Renal cortex interstitium (tissue), 11 donors: ENCODE measurements at regions not wholly inside any gene's neighbourhood (a gene's known extent, or its start where the extent isn't known, plus 50 kb on each side); places are given as distances from the start of the nearest gene placed in this dataset.
"Not testable (repeated sequence)": the region's sequence is repeated elsewhere in the genome, so short reads cannot be mapped to it uniquely, and the experiment has no call there.

Source experiments
- DNase-seq, 11 donors: peaks; one replicate each; pipeline ENCODE4 v3.0.0-alpha.2; 2013; ENCODE audit warnings: low read depth in 9 of 11, low spot score in 4 of 11; ENCODE audit errors: extremely low read depth in 1 of 11

DNA sequence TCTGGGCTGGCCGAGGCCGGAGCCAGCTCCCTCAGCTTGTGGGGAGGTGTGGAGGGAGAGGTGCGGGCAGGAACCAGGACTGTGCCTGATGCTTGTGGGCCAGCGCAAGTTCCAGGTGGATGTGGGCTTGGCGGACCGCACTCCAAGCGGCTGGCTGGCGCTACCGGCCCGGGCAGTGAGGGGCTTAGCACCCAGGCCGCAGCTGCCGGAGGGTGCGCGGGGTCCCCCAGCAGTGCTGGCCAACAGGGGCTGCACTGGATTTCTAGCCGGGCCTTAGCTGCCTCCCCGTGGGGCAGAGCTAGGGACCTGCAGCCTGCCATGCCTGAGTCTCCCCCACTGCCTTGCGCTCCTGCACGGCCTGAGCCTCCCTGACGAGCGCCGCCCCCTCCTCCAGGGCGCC lies 242.8 kb downstream of the CCSER2 start:
- DNase-seq, result no peak

GRCh38 chr10:84574102-84574501 lies 245.7 kb downstream of the CCSER2 start:
- DNase-seq, result no peak

DNA sequence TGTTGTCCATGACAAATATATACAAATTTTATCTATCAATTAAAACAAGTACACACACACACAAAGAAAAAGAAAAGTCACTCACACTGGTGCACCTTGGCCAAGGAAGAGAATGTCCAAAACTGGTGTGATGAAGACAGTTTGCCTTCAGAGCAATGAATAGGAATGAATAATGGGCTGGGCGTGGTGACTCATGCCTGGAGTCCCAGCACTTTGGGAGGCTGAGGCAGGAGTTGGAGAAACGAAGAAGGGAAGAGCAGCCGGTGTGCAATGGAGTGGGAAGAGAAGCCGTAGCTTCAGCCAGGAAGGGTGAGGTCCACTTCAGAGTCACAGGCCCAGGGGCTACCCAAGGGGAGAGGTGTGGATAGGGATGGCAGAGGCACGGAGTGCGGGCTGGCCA lies 253.6 kb downstream of the CCSER2 start:
- no peak for DNase-seq

GRCh38 chr10:84583501-84583900 lies 255.1 kb downstream of the CCSER2 start:
- no peak for DNase-seq

DNA sequence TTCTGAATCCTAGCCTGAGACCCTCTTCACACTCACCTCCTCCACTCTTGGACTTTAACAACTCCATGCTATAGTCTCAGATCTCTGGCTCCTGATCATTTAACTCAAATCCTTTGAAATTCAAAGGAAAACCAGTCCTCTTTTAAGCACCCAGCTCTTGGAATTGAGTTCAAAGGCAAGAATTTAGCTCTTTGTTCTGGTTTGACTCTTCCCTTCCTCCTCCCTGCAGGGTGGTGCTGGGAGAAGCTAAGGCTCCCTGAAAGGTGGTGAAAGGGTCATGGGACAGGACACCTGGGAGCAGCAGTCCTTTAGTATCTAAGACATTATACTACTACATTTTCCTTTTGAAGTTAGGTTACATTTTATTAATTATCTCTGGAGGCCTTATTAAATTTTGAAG lies 259.4 kb downstream of the CCSER2 start:
- no peak for DNase-seq

- no peak for DNase-seq
Measured at GRCh38 chr10:84588426-84588825, 260.0 kb downstream of the CCSER2 start.

DNA sequence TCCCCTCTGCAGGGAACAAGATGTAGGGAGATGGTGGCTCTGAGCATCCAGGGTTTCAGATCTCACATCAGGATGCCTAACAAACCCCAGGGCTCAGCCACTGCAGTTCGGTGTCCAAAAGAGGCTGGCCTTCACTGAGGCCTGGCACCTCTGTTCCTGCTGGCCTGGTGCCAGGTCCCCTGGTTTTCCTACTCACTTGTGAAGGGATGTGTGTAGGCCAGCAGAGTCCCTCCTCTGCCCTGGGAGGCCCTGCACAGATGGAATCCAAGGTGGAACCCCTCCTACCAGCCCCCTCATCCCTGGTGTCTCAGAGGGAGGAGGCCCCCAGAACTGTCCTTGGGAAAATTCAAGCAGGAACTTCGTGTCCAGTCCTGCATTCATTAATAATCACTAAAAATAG lies 260.6 kb downstream of the CCSER2 start:
- DNase-seq, result no peak

GRCh38 chr10:84589526-84590205 lies 261.3 kb downstream of the CCSER2 start:
- no peak for DNase-seq

DNA sequence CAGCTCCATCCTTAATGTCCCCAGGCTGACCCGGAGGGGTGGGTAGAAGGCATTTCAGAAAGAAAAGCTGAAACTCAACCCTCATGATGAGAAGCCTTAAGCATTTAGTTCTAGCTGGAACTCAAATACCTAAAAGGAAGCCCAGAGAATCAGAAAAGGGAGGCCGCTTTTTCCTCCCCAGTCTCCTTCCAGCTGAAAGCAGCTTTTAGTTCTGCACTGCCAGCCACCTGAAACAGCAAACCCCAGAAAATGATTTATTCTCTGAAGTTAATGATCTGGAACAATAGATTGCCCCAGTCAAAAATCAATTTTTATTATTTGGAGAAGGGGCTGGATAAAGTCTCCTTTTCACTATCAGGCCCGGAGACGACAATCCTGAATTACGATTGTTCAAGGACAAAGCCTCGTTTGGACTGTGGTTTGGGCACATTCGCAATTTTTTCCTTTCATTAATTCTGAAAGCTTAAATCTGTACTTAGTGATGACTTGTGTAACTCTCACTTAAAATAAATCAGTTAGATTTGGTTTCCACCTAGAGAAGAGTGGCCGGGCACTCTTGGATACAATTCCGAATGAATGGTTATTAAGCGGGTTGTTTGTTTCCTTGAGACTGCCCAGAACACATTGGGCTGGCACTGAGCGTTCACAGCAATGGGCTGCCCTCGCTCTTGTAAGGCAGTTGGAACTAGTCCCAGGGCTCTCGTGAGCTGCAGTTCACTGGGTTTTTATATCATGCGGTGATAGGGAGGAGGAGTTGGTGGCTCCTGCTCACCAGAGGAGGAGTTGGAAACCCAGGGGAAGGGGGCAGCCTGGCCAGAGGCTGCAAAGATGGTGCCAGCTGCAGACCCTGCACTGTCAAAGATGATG lies 262.2 kb downstream of the CCSER2 start:
- peak in 2 of 11 donors; percentile 26 to 35 for DNase-seq

- DNase-seq, result no peak
Measured at GRCh38 chr10:84593506-84593905, 265.1 kb downstream of the CCSER2 start.

- DNase-seq, result no peak
Measured at GRCh38 chr10:84596585-84596984, 268.2 kb downstream of the CCSER2 start.

- no peak for DNase-seq
Measured at GRCh38 chr10:84599254-84599653, 270.9 kb downstream of the CCSER2 start.

GRCh38 chr10:84600947-84601346 lies 272.6 kb downstream of the CCSER2 start:
- no peak for DNase-seq

- DNase-seq, result not testable (repeated sequence)
Measured at GRCh38 chr10:84602543-84602942, 274.2 kb downstream of the CCSER2 start.

DNA sequence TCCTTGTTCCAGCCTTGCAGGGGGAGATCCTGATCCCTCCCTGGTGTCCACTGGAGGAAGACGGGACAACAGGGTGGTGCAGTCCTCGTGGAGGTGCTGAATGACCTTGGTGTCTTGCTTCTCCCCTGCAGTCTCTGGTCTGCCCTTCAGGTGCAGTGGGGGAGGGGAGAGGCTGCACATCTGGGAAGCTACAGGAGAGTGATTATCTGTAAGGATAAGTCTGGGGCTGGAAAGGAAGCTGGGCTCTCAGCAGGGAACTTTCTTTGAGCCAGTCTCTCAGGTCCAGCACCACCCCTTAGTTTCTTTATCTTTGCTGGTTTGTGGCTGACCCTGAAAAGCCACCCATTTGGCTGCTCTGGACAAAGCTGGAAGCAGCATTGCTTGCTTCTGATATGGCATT lies 275.6 kb downstream of the CCSER2 start:
- DNase-seq, result no peak

DNA sequence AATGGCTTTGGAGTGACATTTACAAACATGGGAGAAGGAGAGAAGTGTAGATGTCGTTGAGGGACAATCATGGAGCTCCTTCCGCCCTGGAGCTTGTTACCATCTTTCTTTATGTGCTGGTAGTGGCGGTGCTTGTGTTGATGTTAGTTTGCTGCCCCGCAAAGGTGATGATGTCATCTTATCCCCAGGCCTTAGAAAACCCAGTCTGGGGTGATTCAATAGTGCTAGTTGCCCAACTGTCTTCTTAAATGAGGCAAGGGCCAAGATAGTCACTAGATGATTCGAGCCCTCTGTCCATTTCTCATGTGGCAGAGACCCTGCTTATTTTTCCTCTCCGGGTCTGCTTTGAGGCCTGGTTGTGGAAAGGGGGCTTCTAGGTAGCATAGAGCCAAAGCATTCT lies 277.4 kb downstream of the CCSER2 start:
- no peak for DNase-seq

GRCh38 chr10:84606428-84606827 lies 278.0 kb downstream of the CCSER2 start:
- no peak for DNase-seq

- no peak for DNase-seq
Measured at GRCh38 chr10:84607044-84607443, 278.7 kb downstream of the CCSER2 start.

DNA sequence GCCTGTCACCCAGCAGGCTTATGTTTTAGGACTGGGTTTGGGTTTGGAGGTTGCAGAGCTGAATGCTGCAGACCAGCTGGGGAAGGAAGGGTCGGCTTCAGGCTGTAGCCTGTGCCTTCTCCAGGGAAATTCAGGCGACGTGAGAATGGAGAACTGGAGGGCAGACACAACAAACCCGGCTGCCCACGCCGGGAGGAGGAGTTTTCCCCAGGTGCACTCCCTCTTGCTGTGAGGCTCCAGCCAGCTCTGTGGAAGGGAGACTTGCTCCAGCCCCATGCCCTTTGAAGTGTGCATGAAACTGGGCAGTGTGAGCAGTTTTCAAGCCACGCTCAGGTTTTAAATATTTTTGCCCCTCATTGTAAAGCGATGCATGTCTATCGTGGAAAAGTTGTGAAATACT lies 279.1 kb downstream of the CCSER2 start:
- no peak for DNase-seq

DNA sequence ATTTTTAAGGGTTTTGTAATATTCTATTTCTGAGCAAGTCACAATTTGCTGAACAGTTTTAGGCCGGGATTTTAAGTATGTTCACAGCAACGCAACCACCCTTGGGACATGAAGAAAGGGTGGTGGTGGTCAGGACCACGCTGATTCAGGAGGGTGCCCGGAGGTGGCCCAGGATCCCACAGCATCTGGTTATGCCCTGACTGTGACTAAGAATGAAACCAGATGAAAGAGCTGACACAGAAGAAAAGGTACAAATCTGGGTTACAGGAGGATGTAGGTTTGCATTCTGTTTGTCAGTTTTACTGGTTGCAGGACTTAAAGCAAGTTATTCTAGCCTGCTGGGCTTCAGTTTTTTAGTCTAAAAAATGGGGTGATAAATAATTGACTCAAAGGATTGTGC lies 279.7 kb downstream of the CCSER2 start:
- DNase-seq, result no peak
